Osteocyte (in vitro differentiated cells): ENCODE measurements at regions not wholly inside any gene's neighbourhood (a gene's known extent, or its start where the extent isn't known, plus 50 kb on each side); places are given as distances from the start of the nearest gene placed in this dataset.

Source experiments
- DNase-seq: peaks from one replicate; pipeline ENCODE4 v3.0.0; 2021; ENCODE audit warnings: mixed read lengths; ENCODE audit not compliant: unreplicated experiment; ENCODE audit errors: extremely low spot score
- H3K27ac Mint-ChIP-seq: one replicate; pipeline ENCODE4 v1.8.0; 2021; ENCODE audit warnings: mild to moderate bottlenecking, mixed read lengths; ENCODE audit not compliant: unreplicated experiment
- H3K27me3 Mint-ChIP-seq: one replicate; pipeline ENCODE4 v1.8.0; 2021; ENCODE audit warnings: mixed read lengths; ENCODE audit not compliant: unreplicated experiment
- H3K36me3 Mint-ChIP-seq: one replicate; pipeline ENCODE4 v1.8.0; 2021; ENCODE audit warnings: mixed read lengths; ENCODE audit not compliant: unreplicated experiment
- H3K4me1 Mint-ChIP-seq: one replicate; pipeline ENCODE4 v1.8.0; 2021; ENCODE audit warnings: mixed read lengths; ENCODE audit not compliant: unreplicated experiment
- H3K4me3 Mint-ChIP-seq: one replicate; pipeline ENCODE4 v1.8.0; 2021; ENCODE audit warnings: mild to moderate bottlenecking, moderate library complexity, mixed read lengths; ENCODE audit not compliant: unreplicated experiment
- H3K9me3 Mint-ChIP-seq: one replicate; pipeline ENCODE4 v1.8.0; 2021; ENCODE audit warnings: mixed read lengths; ENCODE audit not compliant: unreplicated experiment
- TF ChIP-seq, protein P1 (sequence below): fragments of 200-600 bp; sonication (generic); IDR thresholded peaks from 2 replicates; pipeline ENCODE4 v1.5.0; 2021; ENCODE audit warnings: antibody characterized with exemption, mild to moderate bottlenecking, moderate library complexity

DNA sequence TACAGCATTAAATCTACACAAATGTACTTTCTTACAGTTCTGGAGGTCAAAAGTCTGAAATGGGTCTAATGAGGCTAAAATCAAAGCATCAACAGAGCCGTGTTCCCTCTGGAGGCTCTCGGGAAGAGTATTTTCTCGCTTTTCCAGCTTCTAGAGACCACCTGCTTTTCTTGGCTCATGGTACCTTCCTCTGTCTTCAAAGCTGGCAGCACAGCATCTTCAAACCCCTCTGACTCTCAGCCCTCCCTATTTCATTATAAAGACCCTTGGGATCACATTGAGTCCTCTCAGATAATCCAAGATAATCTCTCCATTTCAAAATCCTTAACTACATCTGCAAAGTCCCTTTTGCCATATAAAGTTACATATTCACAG, 117.8 kb upstream of the NCK2 start:
- Mint-ChIP-seq H3K27ac (no peak overlapping the region), H3K9me3 (peaks cover 4% of the 10 kb centered on the region), H3K36me3 (no peaks in the 10 kb centered on the region), H3K27me3 (peaks cover 78% of the 10 kb centered on the region), H3K4me1 (no peaks in the 10 kb centered on the region), H3K4me3 (no peak overlapping the region)
- no peak for DNase-seq
- TF ChIP-seq, protein P1, sequence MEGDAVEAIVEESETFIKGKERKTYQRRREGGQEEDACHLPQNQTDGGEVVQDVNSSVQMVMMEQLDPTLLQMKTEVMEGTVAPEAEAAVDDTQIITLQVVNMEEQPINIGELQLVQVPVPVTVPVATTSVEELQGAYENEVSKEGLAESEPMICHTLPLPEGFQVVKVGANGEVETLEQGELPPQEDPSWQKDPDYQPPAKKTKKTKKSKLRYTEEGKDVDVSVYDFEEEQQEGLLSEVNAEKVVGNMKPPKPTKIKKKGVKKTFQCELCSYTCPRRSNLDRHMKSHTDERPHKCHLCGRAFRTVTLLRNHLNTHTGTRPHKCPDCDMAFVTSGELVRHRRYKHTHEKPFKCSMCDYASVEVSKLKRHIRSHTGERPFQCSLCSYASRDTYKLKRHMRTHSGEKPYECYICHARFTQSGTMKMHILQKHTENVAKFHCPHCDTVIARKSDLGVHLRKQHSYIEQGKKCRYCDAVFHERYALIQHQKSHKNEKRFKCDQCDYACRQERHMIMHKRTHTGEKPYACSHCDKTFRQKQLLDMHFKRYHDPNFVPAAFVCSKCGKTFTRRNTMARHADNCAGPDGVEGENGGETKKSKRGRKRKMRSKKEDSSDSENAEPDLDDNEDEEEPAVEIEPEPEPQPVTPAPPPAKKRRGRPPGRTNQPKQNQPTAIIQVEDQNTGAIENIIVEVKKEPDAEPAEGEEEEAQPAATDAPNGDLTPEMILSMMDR: no peak

DNA sequence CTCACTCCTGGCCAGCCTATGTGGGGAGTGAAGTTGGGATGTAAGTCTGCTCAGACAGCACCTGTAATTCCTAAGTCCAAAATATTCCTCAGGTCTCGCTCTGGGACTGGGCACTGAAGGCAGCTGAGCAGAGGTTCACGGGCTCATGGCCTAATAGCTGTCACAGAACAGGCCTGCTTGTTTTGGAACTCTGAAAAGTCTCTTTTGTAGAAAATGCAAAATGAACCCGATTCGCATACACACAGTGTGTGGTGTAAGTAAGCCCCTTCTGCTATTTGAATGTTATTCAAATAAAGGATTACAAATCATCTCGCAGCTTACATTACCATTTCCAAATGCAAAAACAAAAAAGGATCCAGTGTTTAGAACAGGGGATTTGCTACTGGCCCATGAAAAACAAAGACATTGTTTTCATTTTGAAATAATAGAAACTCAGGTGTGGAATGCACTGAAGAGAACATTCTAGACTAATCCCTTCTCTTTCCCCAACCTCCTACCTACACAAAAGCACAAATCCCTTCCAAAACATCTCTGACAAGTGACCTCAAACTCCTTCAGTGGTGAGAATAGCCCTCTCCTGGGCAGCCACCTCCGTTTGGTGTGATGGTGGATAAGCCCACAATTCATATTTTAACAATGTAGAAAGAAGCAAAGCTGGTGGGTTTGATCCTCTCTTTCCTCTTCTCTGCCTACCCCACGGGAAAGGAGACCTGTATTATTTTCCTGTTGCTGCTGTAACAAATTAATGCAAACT, 118.3 kb upstream of the NCK2 start:
- H3K27ac Mint-ChIP-seq: no peak overlapping the region
- DNase-seq: no peak
- H3K4me3 Mint-ChIP-seq: no peak overlapping the region
- H3K36me3 Mint-ChIP-seq: no peaks in the 10 kb centered on the region
- H3K9me3 Mint-ChIP-seq: peaks cover 4% of the 10 kb centered on the region
- TF ChIP-seq, protein P1: no peak
- H3K4me1 Mint-ChIP-seq: no peaks in the 10 kb centered on the region
- H3K27me3 Mint-ChIP-seq: peaks cover 77% of the 10 kb centered on the region

DNA sequence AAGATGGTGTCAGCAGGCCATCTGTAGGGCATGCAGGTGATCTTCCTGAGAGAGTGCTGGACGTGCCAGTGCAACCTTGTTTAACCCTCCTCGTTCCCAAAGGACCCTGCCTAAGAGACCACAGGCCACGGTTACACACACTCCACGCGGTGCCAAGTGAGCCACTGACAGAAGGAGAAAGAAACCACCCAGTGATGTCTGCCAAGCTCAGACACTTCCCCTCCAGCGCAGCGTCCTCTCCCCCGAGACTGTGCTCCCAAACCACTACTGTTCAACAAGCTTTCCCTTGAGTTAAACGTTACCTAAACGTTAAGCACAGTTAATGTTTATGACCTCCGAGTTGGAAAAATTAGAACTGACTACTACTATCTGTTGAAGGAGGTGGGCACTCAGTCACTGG, 119.1 kb upstream of the NCK2 start:
- H3K27me3 Mint-ChIP-seq: peaks cover 75% of the 10 kb centered on the region
- no peaks in the 10 kb centered on the region for H3K36me3 Mint-ChIP-seq
- no peak for DNase-seq
- peaks cover 4% of the 10 kb centered on the region for H3K9me3 Mint-ChIP-seq
- TF ChIP-seq, protein P1: no peak
- H3K4me3 Mint-ChIP-seq: no peak overlapping the region
- H3K4me1 Mint-ChIP-seq: no peaks in the 10 kb centered on the region
- H3K27ac Mint-ChIP-seq: no peak overlapping the region

DNA sequence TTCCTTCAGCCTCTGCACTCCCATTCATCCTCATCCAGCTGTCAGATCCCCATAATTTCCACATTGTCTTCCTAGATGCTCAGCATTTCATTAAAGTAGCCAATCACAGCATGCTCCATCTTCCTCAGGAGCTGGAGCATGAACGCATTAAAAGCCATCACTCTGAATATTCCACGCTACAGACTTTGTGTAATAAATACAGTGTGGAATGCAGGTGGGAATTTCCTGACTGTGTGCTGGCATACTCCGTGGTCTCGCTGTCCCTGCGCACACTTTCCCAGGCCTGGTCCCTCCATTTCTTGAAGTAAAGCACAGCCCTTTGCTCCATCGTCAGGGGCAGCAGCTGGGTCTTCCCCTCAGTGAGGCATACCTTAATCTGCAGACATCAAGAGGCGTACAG, 123.7 kb upstream of the NCK2 start:
- no peak for DNase-seq
- Mint-ChIP-seq H3K36me3 (no peaks in the 10 kb centered on the region), H3K4me3 (no peak overlapping the region), H3K27me3 (peaks cover 71% of the 10 kb centered on the region), H3K4me1 (no peaks in the 10 kb centered on the region), H3K9me3 (no peaks in the 10 kb centered on the region), H3K27ac (no peak overlapping the region)
- TF ChIP-seq, protein P1: no peak

DNA sequence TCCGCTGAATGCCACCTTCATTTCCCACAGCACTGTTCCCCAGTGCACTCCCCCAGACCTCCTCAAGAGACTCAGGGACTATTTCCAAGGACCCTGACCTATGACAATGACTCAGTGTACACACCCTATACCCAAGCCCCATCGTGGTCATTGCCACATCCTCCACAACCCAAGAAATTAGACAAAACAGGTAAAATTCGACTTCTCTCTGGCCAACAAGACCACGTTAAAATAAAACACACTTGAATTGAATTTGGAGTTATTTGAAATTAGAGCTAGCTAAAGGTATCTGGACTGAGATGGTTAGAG, 126.4 kb upstream of the NCK2 start:
- no peak overlapping the region for H3K4me3 Mint-ChIP-seq
- H3K9me3 Mint-ChIP-seq: no peaks in the 10 kb centered on the region
- H3K4me1 Mint-ChIP-seq: no peaks in the 10 kb centered on the region
- DNase-seq: no peak
- H3K27me3 Mint-ChIP-seq: peaks cover 52% of the 10 kb centered on the region
- H3K36me3 Mint-ChIP-seq: no peaks in the 10 kb centered on the region
- TF ChIP-seq, protein P1: no peak
- H3K27ac Mint-ChIP-seq: no peak overlapping the region
